Kidney (tissue), 13 donors: ENCODE measurements at regions not wholly inside any gene's neighbourhood (a gene's known extent, or its start where the extent isn't known, plus 50 kb on each side); places are given as distances from the start of the nearest gene placed in this dataset.

Source experiments
- DNase-seq, 5 donors: peaks; one replicate each; pipeline ENCODE4 v3.0.0-alpha.2; 2013 to 2020
- FAIRE-seq: peaks from 2 replicates; lab custom pipeline; 2012; peaks lifted over from hg19 to GRCh38; lab: Jason Lieb, UNC
- H3K27ac ChIP-seq, 2 donors: one replicate each; pipeline ENCODE4 v1.7.0; 2013; ENCODE audit warnings: low read depth in 2 of 2, low read length in 2 of 2, inconsistent platforms in 1 of 2
- H3K27me3 ChIP-seq: one replicate; pipeline ENCODE4 v1.7.1; 2013; ENCODE audit warnings: low read length, inconsistent platforms; ENCODE audit not compliant: control insufficient read depth, insufficient read depth
- H3K36me3 ChIP-seq, 3 donors: one replicate each; pipeline versions ENCODE4 v1.7.0 to v1.7.1; 2013; ENCODE audit warnings: low read length in 3 of 3, control low read depth in 1 of 3, inconsistent platforms in 1 of 3; ENCODE audit not compliant: insufficient read depth in 3 of 3, control insufficient read depth in 2 of 3
- H3K4me1 ChIP-seq, 3 donors: one replicate each; pipeline versions ENCODE4 v1.7.0 to v1.7.1; 2013; ENCODE audit warnings: low read length in 3 of 3, inconsistent platforms in 1 of 3, low read depth in 1 of 3; ENCODE audit not compliant: control insufficient read depth in 2 of 3, insufficient read depth in 2 of 3
- H3K4me3 ChIP-seq, 3 donors: one replicate each; pipeline versions ENCODE4 v1.7.0 to v1.8.1; 2013; ENCODE audit warnings: low read length in 3 of 3, control low read depth in 1 of 3, inconsistent platforms in 1 of 3
- H3K9ac ChIP-seq, 3 donors: one replicate each; pipeline versions ENCODE4 v1.7.0 to v1.7.1; 2013; ENCODE audit warnings: low read length in 3 of 3, control low read depth in 1 of 3, inconsistent platforms in 1 of 3
- H3K9me3 ChIP-seq, 3 donors: one replicate each; pipeline versions ENCODE4 v1.7.0 to v1.7.1; 2013; ENCODE audit warnings: low read length in 3 of 3, control low read depth in 1 of 3, inconsistent platforms in 1 of 3; ENCODE audit not compliant: control insufficient read depth in 2 of 3, insufficient read depth in 1 of 3
- CTCF ChIP-seq: IDR thresholded peaks from 3 replicates; pipeline ENCODE4 v1.5.1; 2012; ENCODE audit warnings: mild to moderate bottlenecking, moderate library complexity, borderline replicate concordance; ENCODE audit not compliant: insufficient read depth; ENCODE audit errors: extremely low read depth
- intact Hi-C: fragments of 100-400 bp; cut with DNase I; formaldehyde crosslinking; loops from one replicate; pipeline ENCODE4 v1.11.1; 2022
- donor health status: control.
- donor health status: control.
- donor health status: control.
- donor health status: control.
- donor health status: control.
- donor health status: DM: yes; HTN: yes; CAD: no.
- donor health status: Normal renal cell carcinoma (clear cell type).

GRCh38 chr13:36530050-36530789, 97.9 kb downstream of the CCNA1 start:
- no peak for FAIRE-seq
- no peak overlapping the region for H3K27ac ChIP-seq

GRCh38 chr13:36530861-36531590, 98.7 kb downstream of the CCNA1 start:
- DNase-seq, result no peak
- no peak for FAIRE-seq
- H3K4me1 ChIP-seq, result peaks cover 0 to 4% (median 2%) of the 10 kb centered on the region in 3 donors
- H3K27ac ChIP-seq, result no peak overlapping the region
- no peak overlapping the region for H3K4me3 ChIP-seq
- TF ChIP-seq CTCF, result no peak
- no peaks in the 10 kb centered on the region for H3K27me3 ChIP-seq
- no peaks in the 10 kb centered on the region for H3K36me3 ChIP-seq
- intact Hi-C loops, result no loop called here
- no peak overlapping the region for H3K9ac ChIP-seq
- no peaks in the 10 kb centered on the region for H3K9me3 ChIP-seq

More at GRCh38 chr13:36530050-36530789, 97.9 kb downstream of the CCNA1 start:
- intact Hi-C loops, result no loop called here
- Histone ChIP-seq H3K9ac (no peak overlapping the region), H3K9me3 (no peaks in the 10 kb centered on the region), H3K4me3 (no peak overlapping the region), H3K36me3 (no peaks in the 10 kb centered on the region), H3K27me3 (no peaks in the 10 kb centered on the region), H3K4me1 (peaks cover 0 to 4% (median 2%) of the 10 kb centered on the region in 3 donors)
- TF ChIP-seq CTCF, result no peak
- DNase-seq, result no peak

GRCh38 chr13:36531746-36532486, 99.6 kb downstream of the CCNA1 start:
- FAIRE-seq (no peak), DNase-seq (peak in 1 of 5 donors; percentile 45)
- intact Hi-C loops, result no loop called here
- no peak for TF ChIP-seq CTCF
- Histone ChIP-seq H3K9ac (no peak overlapping the region), H3K9me3 (no peaks in the 10 kb centered on the region), H3K27me3 (no peaks in the 10 kb centered on the region), H3K27ac (no peak overlapping the region), H3K36me3 (no peaks in the 10 kb centered on the region), H3K4me1 (peaks cover 0 to 4% (median 2%) of the 10 kb centered on the region in 3 donors), H3K4me3 (no peak overlapping the region)
